ENCODE measurements at regions not wholly inside any gene's neighbourhood (a gene's known extent, or its start where the extent isn't known, plus 50 kb on each side); places are given as distances from the start of the nearest gene placed in this dataset.
"Not testable (repeated sequence)": the region's sequence is repeated elsewhere in the genome, so short reads cannot be mapped to it uniquely, and the experiment has no call there.

- DNase-seq (ENCODE audit: low spot score), result no peak
Observed at GRCh38 chr3:65037861-65038260, 350.1 kb upstream of the ADAMTS9 start.

GRCh38 chr3:65035246-65035645 is 347.4 kb upstream of the ADAMTS9 start:
- DNase-seq (ENCODE audit: low spot score), result no peak

- DNase-seq (ENCODE audit: low spot score), result no peak
Observed at GRCh38 chr3:65033576-65033975, 345.8 kb upstream of the ADAMTS9 start.

- DNase-seq (ENCODE audit: low spot score), result no peak
Observed at GRCh38 chr3:65030847-65031463, 343.2 kb upstream of the ADAMTS9 start.

DNA sequence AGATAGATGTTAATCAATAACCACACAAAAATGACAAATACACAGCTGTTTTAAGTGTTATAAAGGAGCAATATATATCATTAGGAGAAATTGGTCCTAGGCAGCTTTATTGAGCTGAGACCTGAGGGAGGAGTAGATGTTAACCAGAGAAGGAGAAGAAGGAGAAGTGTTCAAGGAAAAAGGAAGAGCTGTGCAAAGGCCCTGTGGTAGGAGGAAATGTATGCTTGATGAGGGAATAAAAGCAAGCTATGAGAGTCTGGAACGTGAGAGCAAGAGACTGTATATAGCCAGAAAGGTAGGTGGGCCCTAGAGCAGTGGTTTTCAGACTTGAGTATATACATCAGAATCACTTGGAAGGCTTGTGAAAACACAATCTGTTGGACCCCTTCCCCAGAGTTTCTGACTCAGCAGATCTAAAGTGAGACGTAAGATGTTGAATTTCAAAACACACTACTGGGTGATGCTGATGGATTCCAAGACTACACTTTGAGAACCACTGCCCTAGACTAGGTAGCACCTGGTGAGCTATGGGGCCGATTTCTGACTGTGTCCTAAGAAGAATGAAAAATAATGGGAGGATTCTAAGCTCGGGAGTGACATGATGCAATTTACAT is 342.3 kb upstream of the ADAMTS9 start:
- DNase-seq (ENCODE audit: low spot score), result no peak

GRCh38 chr3:65029130-65029529 is 341.3 kb upstream of the ADAMTS9 start:
- no peak for DNase-seq (ENCODE audit: low spot score)

- DNase-seq (ENCODE audit: low spot score), result no peak
Observed at GRCh38 chr3:65028024-65028423, 340.2 kb upstream of the ADAMTS9 start.

- no peak for DNase-seq (ENCODE audit: low spot score)
Observed at GRCh38 chr3:65027335-65027734, 339.5 kb upstream of the ADAMTS9 start.

- DNase-seq (ENCODE audit: low spot score), result no peak
Observed at GRCh38 chr3:65026151-65026550, 338.4 kb upstream of the ADAMTS9 start.

DNA sequence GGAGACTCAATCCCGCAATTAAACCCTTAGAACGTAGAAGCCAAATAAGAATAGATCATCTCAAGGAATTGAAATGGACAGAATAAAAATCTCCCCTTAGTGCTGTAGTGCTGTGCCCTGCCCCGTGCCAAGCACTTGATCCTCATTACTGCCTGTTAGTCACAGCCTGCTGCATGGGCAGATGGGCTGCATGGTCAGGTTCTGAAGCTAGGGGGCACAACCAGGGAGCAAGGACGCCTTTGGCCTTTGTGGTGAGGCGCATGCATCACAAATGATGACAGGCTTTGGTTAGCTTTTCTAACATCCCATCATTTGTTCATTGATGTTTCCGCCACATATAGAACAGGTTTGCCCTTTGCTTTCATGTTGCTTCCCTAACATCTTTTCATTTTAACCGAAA is 336.3 kb upstream of the ADAMTS9 start:
- DNase-seq (ENCODE audit: low spot score), result no peak

DNA sequence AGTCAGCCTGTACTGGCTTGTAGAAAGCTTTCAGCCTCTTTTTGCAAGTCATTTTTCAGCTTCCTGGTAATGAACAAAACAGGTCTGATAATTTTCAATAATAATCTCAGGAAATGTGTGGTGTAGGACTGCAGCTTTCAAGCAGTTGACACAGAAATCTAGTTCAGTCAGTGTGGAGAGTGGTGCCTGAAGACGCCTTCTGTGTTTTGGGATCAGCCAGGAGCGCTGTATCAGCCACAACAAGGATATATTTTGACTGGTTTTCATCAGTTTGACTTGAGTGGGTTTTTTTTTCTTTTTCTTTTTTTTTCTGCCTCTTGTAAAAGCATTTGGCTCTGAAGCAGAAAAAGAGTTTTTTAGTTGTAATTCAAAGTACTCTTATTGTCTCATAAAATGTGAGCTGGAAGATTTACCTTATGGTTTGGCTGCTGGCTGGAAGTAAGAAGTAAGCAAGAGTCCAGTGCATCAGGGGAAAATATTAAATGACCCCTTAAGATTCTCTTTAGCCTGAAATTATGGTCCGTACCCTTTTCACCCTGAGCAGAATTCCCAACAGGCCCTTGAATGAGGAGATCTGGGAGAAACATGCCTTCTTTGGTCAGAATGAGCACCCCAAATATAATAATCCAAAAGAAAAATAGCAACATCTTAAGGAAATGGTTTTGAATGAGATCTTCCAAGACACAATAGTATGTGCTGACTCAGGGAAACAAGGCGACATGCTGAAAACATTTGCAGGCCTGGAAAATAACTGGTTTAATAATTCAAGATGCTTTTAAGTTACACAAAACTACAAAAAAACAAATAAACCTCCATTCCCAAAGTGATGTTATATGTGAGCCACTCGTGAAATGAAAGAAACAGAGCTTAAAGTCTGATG is 332.7 kb upstream of the ADAMTS9 start:
- no peak for DNase-seq (ENCODE audit: low spot score)

- no peak for DNase-seq (ENCODE audit: low spot score)
Observed at GRCh38 chr3:65019443-65020055, 331.7 kb upstream of the ADAMTS9 start.

GRCh38 chr3:65018801-65019200 is 331.0 kb upstream of the ADAMTS9 start:
- DNase-seq (ENCODE audit: low spot score), result no peak

GRCh38 chr3:65017359-65017758 is 329.6 kb upstream of the ADAMTS9 start:
- no peak for DNase-seq (ENCODE audit: low spot score)

GRCh38 chr3:65015711-65016110 is 327.9 kb upstream of the ADAMTS9 start:
- no peak for DNase-seq (ENCODE audit: low spot score)

DNA sequence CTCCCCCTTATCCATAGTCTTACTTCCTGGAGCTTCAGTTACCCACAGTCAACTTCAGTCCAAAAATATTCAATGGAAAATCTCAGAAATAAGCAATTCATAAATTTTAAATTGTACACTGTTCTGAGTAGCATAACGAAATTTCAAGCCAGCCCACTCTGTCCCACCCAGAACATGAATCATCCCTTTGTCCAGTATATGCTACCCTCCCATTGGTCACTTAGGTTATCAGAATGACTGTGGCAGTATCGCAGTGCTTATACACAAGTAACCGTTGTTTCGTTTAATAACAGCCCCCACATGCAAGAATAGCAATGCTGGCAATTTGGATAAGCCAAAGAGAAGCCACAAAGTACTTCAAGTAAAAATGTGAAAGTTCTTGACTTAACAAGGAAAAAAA is 325.3 kb upstream of the ADAMTS9 start:
- no peak for DNase-seq (ENCODE audit: low spot score)

GRCh38 chr3:65006300-65006739 is 318.5 kb upstream of the ADAMTS9 start:
- DNase-seq (ENCODE audit: low spot score), result no peak

- DNase-seq (ENCODE audit: low spot score), result no peak
Observed at GRCh38 chr3:65005486-65005885, 317.7 kb upstream of the ADAMTS9 start.

DNA sequence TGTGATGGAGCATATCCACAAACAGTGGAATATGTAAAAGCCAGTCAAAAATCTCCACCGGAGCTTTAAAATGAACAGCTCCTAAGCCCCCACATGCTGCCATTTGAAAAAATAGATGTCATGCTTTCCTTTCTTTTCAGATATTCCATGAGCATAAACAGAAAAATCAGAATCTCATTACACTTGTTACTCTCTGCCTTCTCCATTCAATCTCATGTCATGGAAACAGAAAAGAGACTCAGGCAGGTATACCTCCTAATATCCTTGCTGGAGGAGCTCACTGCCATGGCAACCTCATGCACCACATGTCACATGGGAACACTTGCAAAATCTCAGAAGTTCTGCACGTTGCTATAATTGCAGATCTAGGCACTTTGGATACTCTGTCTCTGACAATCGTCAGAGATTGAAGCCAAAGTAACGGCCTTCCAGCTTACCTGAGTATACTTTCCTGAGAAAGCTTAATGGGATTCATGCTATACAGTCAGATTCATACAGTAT is 317.0 kb upstream of the ADAMTS9 start:
- no peak for DNase-seq (ENCODE audit: low spot score)

DNA sequence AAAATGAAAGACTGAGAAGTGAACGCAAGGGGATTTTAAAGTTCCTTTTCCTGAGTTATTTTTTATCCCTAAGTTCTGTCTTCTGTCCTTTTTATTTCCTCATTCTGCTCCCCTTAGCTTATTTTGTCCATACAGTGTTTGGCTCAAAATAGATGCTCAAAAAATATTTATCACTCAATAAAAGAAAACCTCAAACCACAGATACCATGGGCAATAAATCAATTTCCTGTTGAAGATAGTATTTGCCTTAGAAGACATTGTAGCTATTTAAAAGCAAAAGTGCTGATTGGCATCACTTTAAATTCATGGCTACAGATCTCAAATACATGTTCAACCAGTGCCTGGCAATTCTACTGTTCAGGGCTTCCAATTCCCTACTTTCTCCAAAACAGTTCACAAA is 316.5 kb upstream of the ADAMTS9 start:
- DNase-seq (ENCODE audit: low spot score), result no peak

DNA sequence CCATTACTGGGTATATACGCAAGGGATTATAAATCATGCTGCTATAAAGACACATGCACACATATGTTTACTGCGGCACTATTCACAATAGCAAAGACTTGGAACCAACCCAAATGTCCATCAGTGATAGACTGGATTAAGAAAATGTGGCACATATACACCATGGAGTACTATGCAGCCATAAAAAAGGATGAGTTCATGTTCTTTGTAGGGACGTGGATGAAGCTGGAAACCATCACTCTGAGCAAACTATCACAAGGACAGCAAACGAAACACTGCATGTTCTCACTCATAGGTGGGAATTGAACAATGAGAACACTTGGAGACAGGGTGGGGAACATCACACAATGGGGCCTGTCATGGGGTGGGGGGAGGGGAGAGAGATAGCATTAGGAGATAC is 313.3 kb upstream of the ADAMTS9 start:
- DNase-seq (ENCODE audit: low spot score), result not testable (repeated sequence)

GRCh38 chr3:64998317-64998716 is 310.5 kb upstream of the ADAMTS9 start:
- DNase-seq (ENCODE audit: low spot score), result no peak
